HCT116 (cell line): ENCODE measurements at regions not wholly inside any gene's neighbourhood (a gene's known extent, or its start where the extent isn't known, plus 50 kb on each side); places are given as distances from the start of the nearest gene placed in this dataset.

Source experiments
- ATAC-seq: fragments of 200-7000 bp; cut with Tn5 transposase; 2 replicates; pipeline ENCODE4 v1.9.1; 2020; ENCODE audit warnings: mild to moderate bottlenecking, moderate library complexity
- BruUV-seq: library from RNA; stranded (reverse); fragments of 400-500 nt; replicated peaks from 2 replicates; lab custom pipeline; 2021; lab: Mats Ljungman, UMichigan
- CTCF ChIA-PET: fragments of 300-600 bp; sonication (Branson Sonifier 250); formaldehyde crosslinking; loops from one replicate; lab custom pipeline; 2021; ENCODE audit warnings: antibody characterized with exemption; lab: Charles Lee
- POLR2A ChIA-PET: fragments of 300-600, 350-600 bp; sonication (Branson Sonifier 250); formaldehyde crosslinking; loops from one replicate; lab custom pipeline; 2021; ENCODE audit warnings: antibody characterized with exemption; lab: Charles Lee
- RAD21 ChIA-PET, 2 experiments: fragments of 300-600 bp; sonication (Branson Sonifier 250); formaldehyde crosslinking; loops; one replicate each; lab custom pipeline; 2023; ENCODE audit warnings: low total read pairs in 2 of 2; ENCODE audit not compliant: uncharacterized antibody in 2 of 2, unreplicated experiment in 2 of 2, low non-redundant PET in 1 of 2; lab: Charles Lee
- DNase-seq: peaks from one replicate; pipeline ENCODE4 v3.0.0-alpha.2; 2010; ENCODE audit warnings: low read depth, low spot score
- H2AFZ ChIP-seq: fragments of 200-600 bp; shearing (Covaris generic), sonication (generic); 2 replicates; pipeline ENCODE4 v1.6.1; 2017; ENCODE audit warnings: low read depth, mixed run types, mixed read lengths, antibody characterized with exemption, low read length; ENCODE audit not compliant: poor library complexity, severe bottlenecking
- H3K27ac ChIP-seq: 2 replicates; pipeline ENCODE4 v1.5.1; 2012; ENCODE audit warnings: low read depth, low read length
- H3K27me3 ChIP-seq: fragments of 200-600 bp; sonication (generic); 2 replicates; pipeline ENCODE4 v1.6.1; 2016; ENCODE audit warnings: mixed run types, low read length, mixed read lengths; ENCODE audit not compliant: insufficient read depth
- H3K36me3 ChIP-seq, 2 experiments: fragments of 200-500 bp in 1 of 2; fragments of 200-600 bp in 1 of 2; sonication (Bioruptor generic) in 1 of 2; sonication (generic) in 1 of 2; 2 replicates each; pipeline versions ENCODE4 v1.5.1 to v1.6.1; 2014 to 2016; ENCODE audit warnings: low read length in 2 of 2, inconsistent platforms in 1 of 2, mixed read lengths in 1 of 2, mixed run types in 1 of 2; ENCODE audit not compliant: insufficient read depth in 2 of 2, control insufficient read depth in 1 of 2
- H3K4me1 ChIP-seq, 2 experiments: fragments of 200-600 bp in 1 of 2; sonication (generic) in 1 of 2; 2 replicates each; pipeline versions ENCODE4 v1.5.1 to v1.6.1; 2012 to 2017; ENCODE audit warnings: low read length in 2 of 2, inconsistent platforms in 1 of 2, mild to moderate bottlenecking in 1 of 2, mixed read lengths in 1 of 2, mixed run types in 1 of 2, moderate library complexity in 1 of 2; ENCODE audit not compliant: insufficient read depth in 2 of 2, control insufficient read depth in 1 of 2
- H3K4me2 ChIP-seq: fragments of 200-600 bp; sonication (generic); 2 replicates; pipeline ENCODE4 v1.6.1; 2017; ENCODE audit warnings: mixed run types, low read length, mixed read lengths
- H3K4me3 ChIP-seq, 2 experiments: fragments of 200-600 bp in 1 of 2; sonication (generic) in 1 of 2; replicated peaks in 1 of 2; 2 replicates each; pipeline ENCODE4 v1.5.1; 2011 to 2016; ENCODE audit warnings: low read length in 2 of 2, control low read depth in 1 of 2, low read depth in 1 of 2, mild to moderate bottlenecking in 1 of 2, mixed read lengths in 1 of 2, mixed run types in 1 of 2
- H3K79me2 ChIP-seq: fragments of 200-600 bp; sonication (generic); 2 replicates; pipeline ENCODE4 v1.6.1; 2017; ENCODE audit warnings: mild to moderate bottlenecking, mixed run types, low read length, moderate library complexity, mixed read lengths; ENCODE audit not compliant: insufficient read depth
- H3K9ac ChIP-seq: fragments of 200-600 bp; sonication (generic); 2 replicates; pipeline ENCODE4 v1.6.1; 2016; ENCODE audit warnings: low read length, mixed read lengths
- H3K9me2 ChIP-seq: fragments of 200-600 bp; sonication (generic), shearing (Covaris generic); 2 replicates; pipeline ENCODE4 v1.6.1; 2017; ENCODE audit warnings: mixed run types, mild to moderate bottlenecking, moderate library complexity; ENCODE audit not compliant: insufficient read depth
- H3K9me3 ChIP-seq, 2 experiments: fragments of 200-500 bp in 1 of 2; fragments of 200-600 bp in 1 of 2; sonication (Bioruptor generic) in 1 of 2; sonication (generic) in 1 of 2; 2 replicates each; pipeline ENCODE4 v1.6.1; 2014 to 2017; ENCODE audit warnings: low read length in 2 of 2, mixed read lengths in 2 of 2, inconsistent platforms in 1 of 2, low read depth in 1 of 2, mild to moderate bottlenecking in 1 of 2, mixed run types in 1 of 2, moderate library complexity in 1 of 2; ENCODE audit not compliant: control insufficient read depth in 1 of 2, insufficient read depth in 1 of 2
- H4K20me1 ChIP-seq: fragments of 200-600 bp; sonication (generic), shearing (Covaris generic); 2 replicates; pipeline ENCODE4 v1.6.1; 2017; ENCODE audit warnings: mixed run types, mild to moderate bottlenecking, moderate library complexity; ENCODE audit not compliant: insufficient read depth
- EGR1 ChIP-seq: IDR thresholded peaks from 2 replicates; pipeline ENCODE4 v1.6.1; 2012; ENCODE audit warnings: low read depth
- EZH2 ChIP-seq: fragments of 200-600 bp; sonication (generic); IDR thresholded peaks from 2 replicates; pipeline ENCODE4 v1.6.1; 2017; ENCODE audit warnings: antibody characterized with exemption, mixed run types
- EZH2phosphoT487 ChIP-seq: fragments of 200-600 bp; IDR thresholded peaks from 2 replicates; pipeline ENCODE4 v1.6.1; 2018; ENCODE audit warnings: antibody characterized with exemption, borderline replicate concordance
- POLR2A ChIP-seq: IDR thresholded peaks from 2 replicates; pipeline ENCODE4 v1.7.0; 2011; ENCODE audit warnings: borderline replicate concordance; ENCODE audit not compliant: insufficient read depth, insufficient read length; ENCODE audit errors: extremely low read depth
- POLR2AphosphoS5 ChIP-seq: IDR thresholded peaks from 2 replicates; pipeline ENCODE4 v1.6.1; 2011; ENCODE audit warnings: mild to moderate bottlenecking, low read depth, low read length, moderate library complexity
- RAD21 ChIP-seq: IDR thresholded peaks from 2 replicates; pipeline ENCODE4 v1.6.1; 2012; ENCODE audit warnings: low read depth, mild to moderate bottlenecking
- SRF ChIP-seq: IDR thresholded peaks from 2 replicates; pipeline ENCODE4 v1.6.1; 2012; ENCODE audit warnings: low read depth
- TCF7L2 ChIP-seq: IDR thresholded peaks from 2 replicates; pipeline ENCODE4 v1.7.0; 2011; ENCODE audit warnings: borderline replicate concordance, inconsistent platforms; ENCODE audit not compliant: insufficient read depth, insufficient read length; ENCODE audit errors: extremely low read depth
- ZNF274 ChIP-seq: fragments of 200-500 bp; sonication (Bioruptor generic); IDR thresholded peaks from 2 replicates; pipeline ENCODE4 v1.6.1; 2014; ENCODE audit warnings: mild to moderate bottlenecking, low read depth, low read length, inconsistent platforms
- intact Hi-C: fragments of 100-400 bp; cut with micrococcal nuclease; formaldehyde crosslinking; loops from 2 replicates; pipeline ENCODE4 v1.10.0; 2022
- TF ChIP-seq, protein P1 (sequence below): IDR thresholded peaks from 2 replicates; pipeline ENCODE4 v1.6.1; 2012; ENCODE audit warnings: low read depth
- TF ChIP-seq, protein P2 (sequence below): IDR thresholded peaks from 2 replicates; pipeline ENCODE4 v1.6.1; 2012
- TF ChIP-seq, protein P3 (sequence below), 3 experiments: fragments of 200-600 bp in 1 of 3; sonication (generic) in 1 of 3; IDR thresholded peaks in 2 of 3; conservative IDR thresholded peaks in 1 of 3; 2 replicates each; pipeline ENCODE4 v1.5.1; 2012 to 2017; ENCODE audit warnings: low read depth in 2 of 3, low read length in 2 of 3, antibody characterized with exemption in 1 of 3, borderline replicate concordance in 1 of 3, control low read depth in 1 of 3, mild to moderate bottlenecking in 1 of 3, mixed read lengths in 1 of 3, mixed run types in 1 of 3, moderate library complexity in 1 of 3; ENCODE audit not compliant: insufficient read depth in 1 of 3

GRCh38 chr2:9135822-9136558 lies 70.6 kb upstream of the ASAP2 start:
- H3K4me2 ChIP-seq = no peak overlapping the region
- H4K20me1 ChIP-seq = no peaks in the 10 kb centered on the region
- DNase-seq = no peak
- H3K27ac ChIP-seq = no peak overlapping the region
- ChIA-PET POLR2A (no interaction called here), CTCF (no interaction called here), RAD21 (no interaction called here)
- intact Hi-C loops = loop anchor here (5.0 to 10.0 kb wide), 3 partner anchors 444 to 1931 kb away; no protein-coding TSS in a partner anchor
- BruUV-seq = no TSS peak
- no peaks in the 10 kb centered on the region for H3K9me2 ChIP-seq
- no peaks in the 10 kb centered on the region for H3K79me2 ChIP-seq
- no peaks in the 10 kb centered on the region for H3K36me3 ChIP-seq
- TF ChIP-seq POLR2AphosphoS5 (no peak), RAD21 (no peak), EZH2phosphoT487 (no peak), ZNF274 (no peak), EZH2 (no peak), POLR2A (no peak), TCF7L2 (no peak), SRF (no peak), EGR1 (no peak)
- TF ChIP-seq, protein P1, sequence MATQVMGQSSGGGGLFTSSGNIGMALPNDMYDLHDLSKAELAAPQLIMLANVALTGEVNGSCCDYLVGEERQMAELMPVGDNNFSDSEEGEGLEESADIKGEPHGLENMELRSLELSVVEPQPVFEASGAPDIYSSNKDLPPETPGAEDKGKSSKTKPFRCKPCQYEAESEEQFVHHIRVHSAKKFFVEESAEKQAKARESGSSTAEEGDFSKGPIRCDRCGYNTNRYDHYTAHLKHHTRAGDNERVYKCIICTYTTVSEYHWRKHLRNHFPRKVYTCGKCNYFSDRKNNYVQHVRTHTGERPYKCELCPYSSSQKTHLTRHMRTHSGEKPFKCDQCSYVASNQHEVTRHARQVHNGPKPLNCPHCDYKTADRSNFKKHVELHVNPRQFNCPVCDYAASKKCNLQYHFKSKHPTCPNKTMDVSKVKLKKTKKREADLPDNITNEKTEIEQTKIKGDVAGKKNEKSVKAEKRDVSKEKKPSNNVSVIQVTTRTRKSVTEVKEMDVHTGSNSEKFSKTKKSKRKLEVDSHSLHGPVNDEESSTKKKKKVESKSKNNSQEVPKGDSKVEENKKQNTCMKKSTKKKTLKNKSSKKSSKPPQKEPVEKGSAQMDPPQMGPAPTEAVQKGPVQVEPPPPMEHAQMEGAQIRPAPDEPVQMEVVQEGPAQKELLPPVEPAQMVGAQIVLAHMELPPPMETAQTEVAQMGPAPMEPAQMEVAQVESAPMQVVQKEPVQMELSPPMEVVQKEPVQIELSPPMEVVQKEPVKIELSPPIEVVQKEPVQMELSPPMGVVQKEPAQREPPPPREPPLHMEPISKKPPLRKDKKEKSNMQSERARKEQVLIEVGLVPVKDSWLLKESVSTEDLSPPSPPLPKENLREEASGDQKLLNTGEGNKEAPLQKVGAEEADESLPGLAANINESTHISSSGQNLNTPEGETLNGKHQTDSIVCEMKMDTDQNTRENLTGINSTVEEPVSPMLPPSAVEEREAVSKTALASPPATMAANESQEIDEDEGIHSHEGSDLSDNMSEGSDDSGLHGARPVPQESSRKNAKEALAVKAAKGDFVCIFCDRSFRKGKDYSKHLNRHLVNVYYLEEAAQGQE = no peak
- TF ChIP-seq, protein P2, sequence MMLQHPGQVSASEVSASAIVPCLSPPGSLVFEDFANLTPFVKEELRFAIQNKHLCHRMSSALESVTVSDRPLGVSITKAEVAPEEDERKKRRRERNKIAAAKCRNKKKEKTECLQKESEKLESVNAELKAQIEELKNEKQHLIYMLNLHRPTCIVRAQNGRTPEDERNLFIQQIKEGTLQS = no peak
- TF ChIP-seq, protein P3, sequence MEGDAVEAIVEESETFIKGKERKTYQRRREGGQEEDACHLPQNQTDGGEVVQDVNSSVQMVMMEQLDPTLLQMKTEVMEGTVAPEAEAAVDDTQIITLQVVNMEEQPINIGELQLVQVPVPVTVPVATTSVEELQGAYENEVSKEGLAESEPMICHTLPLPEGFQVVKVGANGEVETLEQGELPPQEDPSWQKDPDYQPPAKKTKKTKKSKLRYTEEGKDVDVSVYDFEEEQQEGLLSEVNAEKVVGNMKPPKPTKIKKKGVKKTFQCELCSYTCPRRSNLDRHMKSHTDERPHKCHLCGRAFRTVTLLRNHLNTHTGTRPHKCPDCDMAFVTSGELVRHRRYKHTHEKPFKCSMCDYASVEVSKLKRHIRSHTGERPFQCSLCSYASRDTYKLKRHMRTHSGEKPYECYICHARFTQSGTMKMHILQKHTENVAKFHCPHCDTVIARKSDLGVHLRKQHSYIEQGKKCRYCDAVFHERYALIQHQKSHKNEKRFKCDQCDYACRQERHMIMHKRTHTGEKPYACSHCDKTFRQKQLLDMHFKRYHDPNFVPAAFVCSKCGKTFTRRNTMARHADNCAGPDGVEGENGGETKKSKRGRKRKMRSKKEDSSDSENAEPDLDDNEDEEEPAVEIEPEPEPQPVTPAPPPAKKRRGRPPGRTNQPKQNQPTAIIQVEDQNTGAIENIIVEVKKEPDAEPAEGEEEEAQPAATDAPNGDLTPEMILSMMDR (IDR thresholded peaks at IDR 0.05 in 2 of 3, conservative IDR thresholded peaks at IDR 0.05 in 1 of 3; ENCODE audit: borderline replicate concordance in 1 of 3, insufficient read depth in 1 of 3, low read depth in 2 of 3, low read length in 2 of 3) = no peak
- H3K9ac ChIP-seq = no peak overlapping the region
- no peak for ATAC-seq
- H3K4me1 ChIP-seq = peaks cover 0 to 12% of the 10 kb centered on the region in 2 experiments; a peak in 2 of 4 replicates
- H3K27me3 ChIP-seq = no peaks in the 10 kb centered on the region
- peaks cover 0 to 4% of the 10 kb centered on the region in 2 experiments; a peak in 1 of 4 replicates for H3K9me3 ChIP-seq
- H3K4me3 ChIP-seq = no peak overlapping the region
- no peak overlapping the region for H2AFZ ChIP-seq
